WERI-Rb-1 (cell line): ENCODE measurements at regions not wholly inside any gene's neighbourhood (a gene's known extent, or its start where the extent isn't known, plus 50 kb on each side); places are given as distances from the start of the nearest gene placed in this dataset.

Source experiments
- DNase-seq: peaks from one replicate; pipeline ENCODE4 v3.0.0-alpha.2; 2020
- H3K27ac ChIP-seq: fragments of 250-450 bp; sonication (Bioruptor Pico); 2 replicates; pipeline ENCODE4 v1.5.1; 2020; ENCODE audit warnings: mild to moderate bottlenecking, moderate library complexity
- H3K27me3 ChIP-seq: fragments of 250-450 bp; sonication (Bioruptor Pico); 2 replicates; pipeline ENCODE4 v1.5.1; 2021; ENCODE audit warnings: mild to moderate bottlenecking, low read depth, moderate library complexity; ENCODE audit not compliant: insufficient read depth, severe bottlenecking
- H3K36me3 ChIP-seq: fragments of 250-450 bp; sonication (Bioruptor Pico); 2 replicates; pipeline ENCODE4 v1.5.1; 2020; ENCODE audit warnings: mild to moderate bottlenecking, moderate library complexity
- H3K4me3 ChIP-seq: 2 replicates; pipeline ENCODE4 v1.5.1; 2011; ENCODE audit warnings: low read depth, mild to moderate bottlenecking, control low read depth, low read length
- H3K9me3 ChIP-seq: fragments of 250-450 bp; sonication (Bioruptor Pico); 2 replicates; pipeline ENCODE4 v1.5.1; 2021; ENCODE audit warnings: mild to moderate bottlenecking, moderate library complexity; ENCODE audit not compliant: severe bottlenecking
- TF ChIP-seq, protein P1 (sequence below): IDR thresholded peaks from 2 replicates; pipeline ENCODE4 v1.5.1; 2011; ENCODE audit warnings: low read depth, mild to moderate bottlenecking, control low read depth, inconsistent platforms, low read length

DNA sequence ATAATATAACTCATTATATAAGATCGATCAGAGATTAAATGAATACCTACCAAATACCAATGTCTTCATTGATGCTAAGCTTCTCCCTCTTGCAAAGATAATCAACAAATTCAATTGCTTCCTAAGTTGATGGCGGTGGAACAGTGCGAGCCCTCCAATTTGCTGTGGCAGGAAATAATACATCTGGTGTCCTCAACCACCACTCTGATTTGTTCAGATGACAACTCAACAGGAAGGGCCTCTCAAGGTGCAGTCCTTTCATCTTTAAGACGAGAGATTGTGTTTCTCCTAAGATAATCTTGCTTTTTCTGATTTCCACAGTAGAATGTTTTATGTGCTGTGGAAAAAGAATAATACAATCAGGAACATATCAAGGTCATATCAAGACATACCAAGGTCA is 56.6 kb upstream of the IGFBP2 start:
- no peak for DNase-seq
- Histone ChIP-seq H3K9me3 (peaks cover under 1% of the 10 kb centered on the region), H3K4me3 (no peak overlapping the region), H3K36me3 (no peaks in the 10 kb centered on the region), H3K27me3 (no peaks in the 10 kb centered on the region), H3K27ac (no peak overlapping the region)
- TF ChIP-seq, protein P1, sequence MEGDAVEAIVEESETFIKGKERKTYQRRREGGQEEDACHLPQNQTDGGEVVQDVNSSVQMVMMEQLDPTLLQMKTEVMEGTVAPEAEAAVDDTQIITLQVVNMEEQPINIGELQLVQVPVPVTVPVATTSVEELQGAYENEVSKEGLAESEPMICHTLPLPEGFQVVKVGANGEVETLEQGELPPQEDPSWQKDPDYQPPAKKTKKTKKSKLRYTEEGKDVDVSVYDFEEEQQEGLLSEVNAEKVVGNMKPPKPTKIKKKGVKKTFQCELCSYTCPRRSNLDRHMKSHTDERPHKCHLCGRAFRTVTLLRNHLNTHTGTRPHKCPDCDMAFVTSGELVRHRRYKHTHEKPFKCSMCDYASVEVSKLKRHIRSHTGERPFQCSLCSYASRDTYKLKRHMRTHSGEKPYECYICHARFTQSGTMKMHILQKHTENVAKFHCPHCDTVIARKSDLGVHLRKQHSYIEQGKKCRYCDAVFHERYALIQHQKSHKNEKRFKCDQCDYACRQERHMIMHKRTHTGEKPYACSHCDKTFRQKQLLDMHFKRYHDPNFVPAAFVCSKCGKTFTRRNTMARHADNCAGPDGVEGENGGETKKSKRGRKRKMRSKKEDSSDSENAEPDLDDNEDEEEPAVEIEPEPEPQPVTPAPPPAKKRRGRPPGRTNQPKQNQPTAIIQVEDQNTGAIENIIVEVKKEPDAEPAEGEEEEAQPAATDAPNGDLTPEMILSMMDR: no peak

- DNase-seq: no peak
- H3K9me3 ChIP-seq: no peaks in the 10 kb centered on the region
- no peak overlapping the region for H3K27ac ChIP-seq
- H3K27me3 ChIP-seq: no peaks in the 10 kb centered on the region
- TF ChIP-seq, protein P1: no peak
- H3K36me3 ChIP-seq: no peaks in the 10 kb centered on the region
- H3K4me3 ChIP-seq: no peak overlapping the region
These were observed 54.9 kb upstream of the IGFBP2 start for GRCh38 chr2:216578325-216578724.

DNA sequence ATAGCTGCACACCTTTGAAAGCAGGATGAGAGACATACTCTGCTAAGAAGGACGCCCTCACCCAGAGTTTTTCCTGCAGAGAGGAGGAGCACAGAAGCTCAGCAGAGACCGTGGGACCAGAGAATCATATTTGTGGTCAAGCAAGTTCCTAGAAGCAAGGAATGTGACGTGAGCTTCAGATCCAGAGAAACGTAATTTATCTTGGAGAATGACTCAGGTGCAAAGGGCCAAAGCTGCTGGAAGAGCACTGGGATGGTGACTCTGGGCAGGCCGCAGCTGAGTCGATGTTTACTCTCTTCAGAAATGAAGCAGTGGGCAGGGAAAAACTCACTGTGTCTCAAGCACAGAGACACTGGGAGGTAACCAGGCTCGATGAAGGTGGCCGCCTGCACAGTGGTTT is 50.1 kb upstream of the IGFBP2 start:
- H3K27me3 ChIP-seq: no peaks in the 10 kb centered on the region
- DNase-seq: no peak
- H3K9me3 ChIP-seq: no peaks in the 10 kb centered on the region
- H3K27ac ChIP-seq: no peak overlapping the region
- TF ChIP-seq, protein P1: no peak
- no peaks in the 10 kb centered on the region for H3K36me3 ChIP-seq
- no peak overlapping the region for H3K4me3 ChIP-seq
